ENCODE measurements at regions not wholly inside any gene's neighbourhood (a gene's known extent, or its start where the extent isn't known, plus 50 kb on each side); places are given as distances from the start of the nearest gene placed in this dataset.

DNA sequence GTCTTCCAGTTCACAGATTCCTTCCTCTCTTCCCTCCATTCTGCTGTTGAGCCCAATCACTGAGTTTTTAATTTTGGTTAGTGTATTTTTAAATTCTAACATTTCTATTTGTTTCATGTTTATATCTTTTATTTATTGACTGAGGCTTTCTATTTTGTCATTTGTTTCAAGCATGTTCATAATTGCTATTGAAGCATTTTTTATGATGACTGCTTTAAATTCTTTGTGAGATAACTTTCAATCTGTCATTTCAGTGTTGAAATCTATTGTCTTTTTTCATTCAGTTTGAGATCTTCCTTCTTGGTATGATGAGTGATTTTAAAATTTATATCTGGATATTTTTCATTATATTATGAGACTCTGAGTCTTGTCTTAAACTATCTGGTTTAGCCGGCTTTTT is 192.3 kb downstream of the RPLP1 start:
- H3K9me3 ChIP-seq (ENCODE audit: control insufficient read depth in 4 of 4, low read length in 3 of 4) = peaks cover 0 to 3% (median under 1%) of the 10 kb centered on the region in 4 donors
- no peak for DNase-seq (ENCODE audit: low spot score)
- no peaks in the 10 kb centered on the region for H3K4me1 ChIP-seq (ENCODE audit: control insufficient read depth in 4 of 4, insufficient read depth in 4 of 4, low read length in 3 of 4)
- no peak overlapping the region for H3K9ac ChIP-seq (ENCODE audit: low read depth in 1 of 2, low read length in 2 of 2)
- no peak overlapping the region for H3K27ac ChIP-seq (ENCODE audit: low read depth in 1 of 2, low read length in 2 of 2)
- H3K27me3 ChIP-seq (ENCODE audit: control insufficient read depth in 4 of 4, insufficient read depth in 4 of 4, low read length in 3 of 4) = no peaks in the 10 kb centered on the region
- TF ChIP-seq RAD21 (IDR thresholded peaks at IDR 0.05) (no peak), EGR1 (IDR thresholded peaks at IDR 0.05; ENCODE audit: low read depth in 2 of 2) (no peak), HNF4A (conservative IDR thresholded peaks at IDR 0.05) (no peak), SP1 (IDR thresholded peaks at IDR 0.05) (no peak)
- WGBS = 97% methylated on average over 1 of the region's 1 CpG
- no peak overlapping the region for H3K4me3 ChIP-seq (ENCODE audit: low read depth in 1 of 3, low read length in 3 of 3)
- H3K36me3 ChIP-seq (ENCODE audit: control insufficient read depth in 4 of 4, insufficient read depth in 3 of 4, low read depth in 1 of 4, low read length in 3 of 4) = no peaks in the 10 kb centered on the region

DNA sequence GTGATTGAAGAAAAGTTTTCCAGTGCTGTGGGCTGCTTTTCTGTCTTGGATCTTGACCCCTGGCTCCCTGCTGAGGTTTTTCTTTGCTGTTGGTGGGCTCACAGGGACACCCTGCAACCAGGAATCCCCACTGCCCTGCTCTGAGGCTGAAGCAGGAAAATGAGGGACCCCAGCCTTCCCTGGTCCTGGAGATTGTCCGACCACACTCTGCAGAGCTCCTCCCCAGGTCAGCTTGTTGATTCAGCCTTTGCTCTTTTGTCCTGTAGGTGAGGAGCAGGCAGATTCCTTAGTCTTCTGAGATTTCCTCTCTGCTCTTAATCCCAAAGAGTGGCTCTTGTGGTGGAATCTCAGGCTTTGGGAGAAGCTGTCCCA is 194.5 kb downstream of the RPLP1 start:
- H3K27ac ChIP-seq (ENCODE audit: low read depth in 1 of 2, low read length in 2 of 2) = no peak overlapping the region
- no peak overlapping the region for H3K9ac ChIP-seq (ENCODE audit: low read depth in 1 of 2, low read length in 2 of 2)
- DNase-seq (ENCODE audit: low spot score) = no peak
- H3K4me3 ChIP-seq (ENCODE audit: low read depth in 1 of 3, low read length in 3 of 3) = no peak overlapping the region
- TF ChIP-seq NR2F2 (IDR thresholded peaks at IDR 0.05) (no peak), SP1 (IDR thresholded peaks at IDR 0.05) (no peak), ATF3 (IDR thresholded peaks at IDR 0.05) (no peak), MAX (IDR thresholded peaks at IDR 0.05) (no peak), FOXA1 (IDR thresholded peaks at IDR 0.05) (no peak), HNF4A (conservative IDR thresholded peaks at IDR 0.05) (no peak), EGR1 (IDR thresholded peaks at IDR 0.05; ENCODE audit: low read depth in 2 of 2) (no peak), YY1 (IDR thresholded peaks at IDR 0.05) (no peak), TAF1 (conservative IDR thresholded peaks at IDR 0.05) (no peak), ZBTB33 (IDR thresholded peaks at IDR 0.05) (no peak), FOXA2 (IDR thresholded peaks at IDR 0.05) (no peak), JUND (IDR thresholded peaks at IDR 0.05) (no peak)
- no peaks in the 10 kb centered on the region for H3K9me3 ChIP-seq (ENCODE audit: control insufficient read depth in 4 of 4, low read length in 3 of 4)
- WGBS = 79% methylated on average over 1 of the region's 1 CpG
- peaks cover 0 to 3% (median 0%) of the 10 kb centered on the region in 4 donors for H3K27me3 ChIP-seq (ENCODE audit: control insufficient read depth in 4 of 4, insufficient read depth in 4 of 4, low read length in 3 of 4)
- no peaks in the 10 kb centered on the region for H3K36me3 ChIP-seq (ENCODE audit: control insufficient read depth in 4 of 4, insufficient read depth in 3 of 4, low read depth in 1 of 4, low read length in 3 of 4)
- no peaks in the 10 kb centered on the region for H3K4me1 ChIP-seq (ENCODE audit: control insufficient read depth in 4 of 4, insufficient read depth in 4 of 4, low read length in 3 of 4)

- no peak for DNase-seq (ENCODE audit: low spot score)
- Histone ChIP-seq H3K27ac (ENCODE audit: low read depth in 1 of 2, low read length in 2 of 2) (no peak overlapping the region), H3K36me3 (ENCODE audit: control insufficient read depth in 4 of 4, insufficient read depth in 3 of 4, low read depth in 1 of 4, low read length in 3 of 4) (peaks cover 0 to 2% (median 0%) of the 10 kb centered on the region in 4 donors), H3K27me3 (ENCODE audit: control insufficient read depth in 4 of 4, insufficient read depth in 4 of 4, low read length in 3 of 4) (peaks cover 0 to 3% (median 0%) of the 10 kb centered on the region in 4 donors), H3K9me3 (ENCODE audit: control insufficient read depth in 4 of 4, low read length in 3 of 4) (no peaks in the 10 kb centered on the region), H3K9ac (ENCODE audit: low read depth in 1 of 2, low read length in 2 of 2) (no peak overlapping the region), H3K4me1 (ENCODE audit: control insufficient read depth in 4 of 4, insufficient read depth in 4 of 4, low read length in 3 of 4) (no peaks in the 10 kb centered on the region), H3K4me3 (ENCODE audit: low read depth in 1 of 3, low read length in 3 of 3) (no peak overlapping the region)
- WGBS = 70% methylated on average over 14 of the region's 14 CpGs
- TF ChIP-seq HNF4G (IDR thresholded peaks at IDR 0.05) (no peak), SP1 (IDR thresholded peaks at IDR 0.05) (no peak), FOXA2 (IDR thresholded peaks at IDR 0.05) (no peak), ATF3 (IDR thresholded peaks at IDR 0.05) (no peak), FOXA1 (IDR thresholded peaks at IDR 0.05) (no peak), YY1 (IDR thresholded peaks at IDR 0.05) (no peak), JUND (IDR thresholded peaks at IDR 0.05) (no peak), RXRA (IDR thresholded peaks at IDR 0.05) (no peak), EGR1 (IDR thresholded peaks at IDR 0.05; ENCODE audit: low read depth in 2 of 2) (no peak), NR2F2 (IDR thresholded peaks at IDR 0.05) (no peak), MAX (IDR thresholded peaks at IDR 0.05) (no peak), REST (IDR thresholded peaks at IDR 0.05) (no peak), GABPA (IDR thresholded peaks at IDR 0.05 in 1 of 2, conservative IDR thresholded peaks at IDR 0.05 in 1 of 2) (no peak), HNF4A (conservative IDR thresholded peaks at IDR 0.05) (no peak), TAF1 (conservative IDR thresholded peaks at IDR 0.05) (no peak)
- TF ChIP-seq, protein P1, sequence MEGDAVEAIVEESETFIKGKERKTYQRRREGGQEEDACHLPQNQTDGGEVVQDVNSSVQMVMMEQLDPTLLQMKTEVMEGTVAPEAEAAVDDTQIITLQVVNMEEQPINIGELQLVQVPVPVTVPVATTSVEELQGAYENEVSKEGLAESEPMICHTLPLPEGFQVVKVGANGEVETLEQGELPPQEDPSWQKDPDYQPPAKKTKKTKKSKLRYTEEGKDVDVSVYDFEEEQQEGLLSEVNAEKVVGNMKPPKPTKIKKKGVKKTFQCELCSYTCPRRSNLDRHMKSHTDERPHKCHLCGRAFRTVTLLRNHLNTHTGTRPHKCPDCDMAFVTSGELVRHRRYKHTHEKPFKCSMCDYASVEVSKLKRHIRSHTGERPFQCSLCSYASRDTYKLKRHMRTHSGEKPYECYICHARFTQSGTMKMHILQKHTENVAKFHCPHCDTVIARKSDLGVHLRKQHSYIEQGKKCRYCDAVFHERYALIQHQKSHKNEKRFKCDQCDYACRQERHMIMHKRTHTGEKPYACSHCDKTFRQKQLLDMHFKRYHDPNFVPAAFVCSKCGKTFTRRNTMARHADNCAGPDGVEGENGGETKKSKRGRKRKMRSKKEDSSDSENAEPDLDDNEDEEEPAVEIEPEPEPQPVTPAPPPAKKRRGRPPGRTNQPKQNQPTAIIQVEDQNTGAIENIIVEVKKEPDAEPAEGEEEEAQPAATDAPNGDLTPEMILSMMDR (IDR thresholded peaks at IDR 0.05; ENCODE audit: low read depth, low read length, missing input control) = no peak
These were observed 195.6 kb downstream of the RPLP1 start for GRCh38 chr15:69648212-69648611.

Data from liver (tissue), 8 donors.